GM18873 (cell line): ENCODE measurements at regions not wholly inside any gene's neighbourhood (a gene's known extent, or its start where the extent isn't known, plus 50 kb on each side); places are given as distances from the start of the nearest gene placed in this dataset.
"Not testable (repeated sequence)": the region's sequence is repeated elsewhere in the genome, so short reads cannot be mapped to it uniquely, and the experiment has no call there.

ENCODE experiments used
- ATAC-seq: cut with Tn5 transposase; IDR thresholded peaks from one replicate; pipeline ENCODE4 v1.9.1; 2021; ENCODE audit warnings: mild to moderate bottlenecking, moderate library complexity, moderate number of reproducible peaks; ENCODE audit not compliant: unreplicated experiment, low FRiP score

- no peak for ATAC-seq
These were observed 147.8 kb upstream of the MED14 start for GRCh38 chrX:40883021-40883619.

GRCh38 chrX:40885989-40886388 is 150.6 kb upstream of the MED14 start:
- no peak for ATAC-seq

- no peak for ATAC-seq
These were observed 152.1 kb upstream of the MED14 start for GRCh38 chrX:40887476-40887875.

GRCh38 chrX:40891798-40892197 is 156.5 kb upstream of the MED14 start:
- no peak for ATAC-seq

- no peak for ATAC-seq
These were observed 158.0 kb upstream of the MED14 start for GRCh38 chrX:40893251-40893910.

- no peak for ATAC-seq
These were observed 159.9 kb upstream of the MED14 start for GRCh38 chrX:40895246-40895645.

- ATAC-seq, result no peak
These were observed 162.5 kb upstream of the MED14 start for GRCh38 chrX:40897718-40898270.

- ATAC-seq, result not testable (repeated sequence)
These were observed 169.4 kb upstream of the MED14 start for GRCh38 chrX:40904739-40905138.

GRCh38 chrX:40908026-40908425 is 172.7 kb upstream of the MED14 start:
- no peak for ATAC-seq

- ATAC-seq, result no peak
These were observed 173.6 kb upstream of the MED14 start for GRCh38 chrX:40908857-40909475.

- ATAC-seq, result no peak
These were observed 173.1 kb upstream of the USP9X start for GRCh38 chrX:40912166-40912565.

- no peak for ATAC-seq
These were observed 172.7 kb upstream of the USP9X start for GRCh38 chrX:40912576-40912975.

GRCh38 chrX:40920351-40920750 is 164.9 kb upstream of the USP9X start:
- ATAC-seq, result no peak

- ATAC-seq, result no peak
These were observed 162.9 kb upstream of the USP9X start for GRCh38 chrX:40922307-40922706.

- not testable (repeated sequence) for ATAC-seq
These were observed 158.4 kb upstream of the USP9X start for GRCh38 chrX:40926739-40927427.

GRCh38 chrX:40928076-40928475 is 157.2 kb upstream of the USP9X start:
- ATAC-seq, result no peak

- ATAC-seq, result no peak
These were observed 153.3 kb upstream of the USP9X start for GRCh38 chrX:40931921-40932320.

GRCh38 chrX:40933132-40933705 is 152.0 kb upstream of the USP9X start:
- no peak for ATAC-seq

- no peak for ATAC-seq
These were observed 151.4 kb upstream of the USP9X start for GRCh38 chrX:40933706-40934425.

- ATAC-seq, result no peak
These were observed 148.4 kb upstream of the USP9X start for GRCh38 chrX:40936827-40937226.
